HUES6 (cell line): ENCODE measurements at regions not wholly inside any gene's neighbourhood (a gene's known extent, or its start where the extent isn't known, plus 50 kb on each side); places are given as distances from the start of the nearest gene placed in this dataset.

Experiments
- H3K27ac ChIP-seq: 2 replicates; pipeline ENCODE4 v1.7.0; 2013; ENCODE audit warnings: low read depth, mild to moderate bottlenecking, low read length, inconsistent platforms
- H3K27me3 ChIP-seq: 2 replicates; pipeline ENCODE4 v1.6.1; 2013; ENCODE audit warnings: low read length; ENCODE audit not compliant: control insufficient read depth, insufficient read depth
- H3K36me3 ChIP-seq: 2 replicates; pipeline ENCODE4 v1.6.1; 2013; ENCODE audit warnings: low read length; ENCODE audit not compliant: control insufficient read depth, insufficient read depth
- H3K4me1 ChIP-seq: 2 replicates; pipeline ENCODE4 v1.6.1; 2013; ENCODE audit warnings: low read length; ENCODE audit not compliant: control insufficient read depth, insufficient read depth
- H3K4me3 ChIP-seq: 2 replicates; pipeline ENCODE4 v1.5.1; 2013; ENCODE audit warnings: low read depth, low read length
- H3K9ac ChIP-seq: one replicate; pipeline ENCODE4 v1.6.1; 2013; ENCODE audit warnings: mild to moderate bottlenecking, low read length
- H3K9me3 ChIP-seq: 2 replicates; pipeline ENCODE4 v1.6.1; 2013; ENCODE audit warnings: low read depth, low read length; ENCODE audit not compliant: control insufficient read depth, insufficient read depth

DNA sequence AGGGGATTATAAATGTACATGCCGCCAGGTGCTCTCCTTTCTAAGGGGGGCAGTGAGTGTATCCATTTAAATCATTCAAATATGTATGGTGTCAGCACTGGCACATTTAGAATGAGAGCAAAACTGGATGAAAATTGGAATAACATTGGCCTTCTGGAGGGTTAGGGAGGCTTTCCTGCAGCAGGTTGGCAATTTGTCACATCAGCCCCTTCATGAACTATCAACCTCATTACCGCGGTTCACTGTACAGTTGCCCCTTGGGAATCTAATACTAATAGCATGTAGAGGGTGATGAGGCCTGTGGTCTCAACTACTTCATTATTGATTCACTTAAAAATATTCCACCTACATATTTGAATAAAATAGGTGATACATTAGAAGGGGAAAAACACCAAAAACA lies 117.9 kb downstream of the PDHA2 start:
- Histone ChIP-seq H3K9me3 (peaks cover 7% of the 10 kb centered on the region; the same call in 1 of the 2 replicates), H3K27me3 (no peaks in the 10 kb centered on the region), H3K4me1 (no peaks in the 10 kb centered on the region)

GRCh38 chr4:95959182-95959581 lies 119.3 kb downstream of the PDHA2 start:
- H3K4me1 ChIP-seq: no peaks in the 10 kb centered on the region
- H3K4me3 ChIP-seq: no peak overlapping the region
- no peak overlapping the region for H3K27ac ChIP-seq
- peaks cover 2% of the 10 kb centered on the region; the same call in 1 of the 2 replicates for H3K9me3 ChIP-seq
- H3K36me3 ChIP-seq: no peaks in the 10 kb centered on the region
- no peak overlapping the region for H3K9ac ChIP-seq
- H3K27me3 ChIP-seq: no peaks in the 10 kb centered on the region

More for the DNA sequence above, 117.9 kb downstream of the PDHA2 start:
- Histone ChIP-seq H3K36me3 (no peaks in the 10 kb centered on the region), H3K27ac (no peak overlapping the region), H3K4me3 (no peak overlapping the region), H3K9ac (no peak overlapping the region)

DNA sequence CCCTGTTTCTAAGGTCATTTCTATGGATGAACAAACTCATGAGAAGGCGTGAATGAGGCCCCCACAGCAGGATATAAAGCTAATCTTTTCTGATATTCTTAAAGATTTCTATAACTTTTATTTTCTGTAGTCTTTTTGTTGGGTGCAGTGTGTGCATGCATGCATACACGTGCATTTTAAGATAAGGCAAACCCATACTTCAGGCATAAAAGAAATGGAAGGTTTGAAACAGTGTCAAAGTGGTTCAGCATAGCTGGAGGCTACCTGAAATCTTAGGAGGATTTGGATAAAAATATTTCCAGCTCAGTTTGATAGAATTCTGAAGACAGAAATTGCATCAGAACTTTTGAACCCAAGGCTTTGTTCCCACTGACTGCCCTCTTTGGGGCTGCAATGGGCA lies 119.7 kb downstream of the PDHA2 start:
- Histone ChIP-seq H3K9me3 (no peaks in the 10 kb centered on the region; the same call in 1 of the 2 replicates), H3K27ac (no peak overlapping the region), H3K4me1 (no peaks in the 10 kb centered on the region), H3K36me3 (no peaks in the 10 kb centered on the region), H3K27me3 (no peaks in the 10 kb centered on the region), H3K4me3 (no peak overlapping the region), H3K9ac (no peak overlapping the region)

- Histone ChIP-seq H3K4me1 (no peaks in the 10 kb centered on the region), H3K9me3 (no peaks in the 10 kb centered on the region), H3K9ac (no peak overlapping the region)
Observed at GRCh38 chr4:95963456-95963855, 123.6 kb downstream of the PDHA2 start.

GRCh38 chr4:95979961-95980876 lies 140.3 kb downstream of the PDHA2 start:
- Histone ChIP-seq H3K36me3 (no peaks in the 10 kb centered on the region), H3K27ac (no peak overlapping the region), H3K27me3 (no peaks in the 10 kb centered on the region), H3K9me3 (peaks cover 17% of the 10 kb centered on the region), H3K4me3 (no peak overlapping the region), H3K9ac (no peak overlapping the region), H3K4me1 (no peaks in the 10 kb centered on the region)

More at GRCh38 chr4:95963456-95963855, 123.6 kb downstream of the PDHA2 start:
- Histone ChIP-seq H3K27me3 (no peaks in the 10 kb centered on the region), H3K36me3 (no peaks in the 10 kb centered on the region), H3K4me3 (no peak overlapping the region), H3K27ac (no peak overlapping the region)

DNA sequence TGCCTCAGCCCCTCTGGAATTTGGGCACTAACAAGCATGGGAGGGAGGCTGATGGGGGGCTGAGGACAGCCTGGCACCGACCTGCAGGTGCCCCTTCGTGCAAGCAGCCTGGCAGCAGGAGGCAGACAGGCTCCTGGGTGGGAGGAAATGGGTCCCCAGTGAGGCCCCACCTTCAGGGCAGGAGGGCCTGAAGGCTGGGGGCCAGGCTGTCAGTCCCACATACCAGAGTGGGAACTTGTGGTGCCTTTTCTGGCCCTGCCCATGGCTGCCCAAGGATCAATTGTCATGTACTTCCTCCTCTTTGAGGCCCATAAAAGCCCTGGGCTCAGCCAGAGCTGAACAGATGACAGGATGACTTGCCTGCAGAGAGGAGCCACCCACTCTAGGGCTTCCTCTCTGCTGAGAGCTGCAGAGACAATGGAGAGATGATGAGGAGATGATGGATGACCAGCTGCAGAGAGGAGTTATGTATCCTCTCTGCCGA lies 141.0 kb downstream of the PDHA2 start:
- Histone ChIP-seq H3K36me3 (no peaks in the 10 kb centered on the region), H3K27ac (no peak overlapping the region), H3K4me3 (no peak overlapping the region), H3K9me3 (peaks cover 17% of the 10 kb centered on the region), H3K9ac (no peak overlapping the region), H3K4me1 (no peaks in the 10 kb centered on the region), H3K27me3 (no peaks in the 10 kb centered on the region)

GRCh38 chr4:95981591-95981990 lies 141.7 kb downstream of the PDHA2 start:
- Histone ChIP-seq H3K9me3 (peaks cover 17% of the 10 kb centered on the region), H3K36me3 (no peaks in the 10 kb centered on the region), H3K27me3 (no peaks in the 10 kb centered on the region)

DNA sequence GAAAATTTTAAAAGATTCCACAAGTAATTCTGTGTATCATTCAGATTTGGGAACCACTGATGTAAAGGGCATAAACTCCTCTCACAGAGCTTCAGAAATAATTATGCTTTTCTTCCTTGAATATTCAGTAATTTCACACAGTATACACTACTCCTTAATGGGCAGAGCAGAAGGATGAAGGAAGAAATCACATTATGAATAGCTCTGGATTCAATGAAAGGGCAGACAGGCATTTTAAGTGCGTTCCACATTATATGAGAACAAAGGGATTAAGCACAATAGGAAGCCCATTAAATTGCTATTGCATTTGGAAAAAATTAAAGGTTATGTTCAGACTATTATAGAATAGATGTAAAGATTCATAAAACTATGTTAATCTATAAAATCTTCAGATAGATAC lies 142.6 kb downstream of the PDHA2 start:
- Histone ChIP-seq H3K9me3 (peaks cover 17% of the 10 kb centered on the region), H3K4me1 (no peaks in the 10 kb centered on the region), H3K27me3 (no peaks in the 10 kb centered on the region), H3K4me3 (no peak overlapping the region), H3K9ac (no peak overlapping the region), H3K27ac (no peak overlapping the region), H3K36me3 (no peaks in the 10 kb centered on the region)

More at GRCh38 chr4:95981591-95981990, 141.7 kb downstream of the PDHA2 start:
- no peak overlapping the region for H3K4me3 ChIP-seq
- H3K27ac ChIP-seq: no peak overlapping the region
- H3K4me1 ChIP-seq: no peaks in the 10 kb centered on the region
- no peak overlapping the region for H3K9ac ChIP-seq

DNA sequence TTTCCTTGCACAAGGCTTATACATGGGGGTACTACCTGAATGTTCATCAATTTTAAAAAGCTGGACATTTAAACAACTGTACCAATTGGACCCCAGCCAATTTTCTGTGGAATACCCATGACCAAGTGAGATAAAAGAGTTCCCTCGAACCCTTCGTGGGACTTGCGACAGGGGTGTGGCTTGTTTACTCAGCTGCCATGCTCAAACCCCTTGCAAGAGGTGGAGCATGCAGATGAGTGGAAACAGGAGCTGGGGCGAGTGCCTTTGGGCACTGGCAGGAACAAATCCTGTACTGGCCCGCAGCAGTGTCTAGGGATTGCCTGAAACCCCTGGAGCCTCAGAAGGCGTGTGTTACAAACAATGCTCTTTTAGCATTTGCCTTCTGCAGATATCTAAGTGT lies 144.2 kb downstream of the PDHA2 start:
- H3K4me3 ChIP-seq: no peak overlapping the region
- peaks cover 11% of the 10 kb centered on the region for H3K9me3 ChIP-seq
- no peaks in the 10 kb centered on the region for H3K4me1 ChIP-seq
- H3K36me3 ChIP-seq: no peaks in the 10 kb centered on the region
- H3K27ac ChIP-seq: no peak overlapping the region
- H3K27me3 ChIP-seq: no peaks in the 10 kb centered on the region
- H3K9ac ChIP-seq: no peak overlapping the region

DNA sequence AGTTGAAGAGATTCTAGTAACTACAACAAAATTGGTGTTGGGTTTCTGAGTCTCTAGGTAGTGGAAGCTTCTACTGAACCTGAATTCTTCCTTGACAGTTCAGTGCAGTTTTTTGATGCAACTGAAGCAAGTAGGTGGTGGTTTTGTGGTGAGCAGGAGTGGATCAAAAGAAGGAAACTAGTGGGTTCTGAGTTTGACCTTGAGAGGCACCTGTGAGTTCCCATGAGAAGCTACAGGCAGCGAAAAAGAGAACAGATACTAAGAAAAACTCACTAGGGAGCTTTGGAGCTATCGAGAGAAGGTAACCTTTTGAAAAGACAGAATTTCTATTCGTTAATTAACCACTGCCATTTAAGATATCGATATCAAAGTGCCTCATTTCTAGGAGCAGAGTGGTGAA lies 145.2 kb downstream of the PDHA2 start:
- H3K9ac ChIP-seq: no peak overlapping the region
- H3K4me3 ChIP-seq: no peak overlapping the region
- H3K9me3 ChIP-seq: peaks cover 9% of the 10 kb centered on the region
- H3K27me3 ChIP-seq: no peaks in the 10 kb centered on the region
- H3K4me1 ChIP-seq: no peaks in the 10 kb centered on the region
- H3K36me3 ChIP-seq: no peaks in the 10 kb centered on the region
- H3K27ac ChIP-seq: no peak overlapping the region

- no peaks in the 10 kb centered on the region for H3K4me1 ChIP-seq
- H3K27ac ChIP-seq: no peak overlapping the region
- H3K9me3 ChIP-seq: peaks cover 4% of the 10 kb centered on the region
- H3K9ac ChIP-seq: no peak overlapping the region
- H3K36me3 ChIP-seq: no peaks in the 10 kb centered on the region
- H3K4me3 ChIP-seq: no peak overlapping the region
- H3K27me3 ChIP-seq: no peaks in the 10 kb centered on the region
Observed at GRCh38 chr4:95985791-95986550, 146.1 kb downstream of the PDHA2 start.
